NCI-H2081 (cell line): ENCODE measurements at regions not wholly inside any gene's neighbourhood (a gene's known extent, or its start where the extent isn't known, plus 50 kb on each side); places are given as distances from the start of the nearest gene placed in this dataset.
"Not testable (repeated sequence)": the region's sequence is repeated elsewhere in the genome, so short reads cannot be mapped to it uniquely, and the experiment has no call there.

ENCODE experiments used
- DNase-seq, 2 experiments: peaks; one replicate each; lab custom pipeline; 2025; lab: John Stamatoyannopoulos, UW

- not testable (repeated sequence) for DNase-seq
These were observed 73.5 kb downstream of the NPIPA8 start for GRCh38 chr16:18263046-18263445.

- not testable (repeated sequence) for DNase-seq
These were observed 74.7 kb downstream of the NPIPA8 start for GRCh38 chr16:18261848-18262247.

- not testable (repeated sequence) for DNase-seq
These were observed 76.9 kb downstream of the NPIPA8 start for GRCh38 chr16:18259496-18260176.

- not testable (repeated sequence) for DNase-seq
These were observed 83.6 kb downstream of the NPIPA8 start for GRCh38 chr16:18252943-18253342.

DNA sequence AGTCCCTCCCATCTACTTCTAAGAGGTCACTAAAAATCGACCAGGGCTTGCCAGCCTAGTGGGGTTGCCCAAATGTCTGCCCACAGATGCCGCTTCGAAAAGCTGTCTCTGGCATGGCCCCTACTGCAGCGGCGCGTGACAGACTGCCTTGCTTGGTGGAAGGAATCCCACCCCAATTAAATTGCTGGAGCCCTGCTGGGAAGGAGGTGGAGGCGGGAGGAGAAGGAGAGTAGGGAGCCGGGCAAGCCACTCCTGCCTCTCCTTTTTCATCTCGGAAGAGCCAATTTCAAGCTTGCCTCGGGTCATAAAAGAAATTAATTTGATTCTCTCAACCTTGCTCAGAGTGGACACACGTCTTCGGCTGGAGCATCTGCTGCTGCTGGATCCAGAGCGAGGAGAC is 106.0 kb downstream of the NPIPA8 start:
- not testable (repeated sequence) for DNase-seq

- not testable (repeated sequence) for DNase-seq
These were observed 114.2 kb downstream of the NPIPA8 start for GRCh38 chr16:18222054-18223009.

DNA sequence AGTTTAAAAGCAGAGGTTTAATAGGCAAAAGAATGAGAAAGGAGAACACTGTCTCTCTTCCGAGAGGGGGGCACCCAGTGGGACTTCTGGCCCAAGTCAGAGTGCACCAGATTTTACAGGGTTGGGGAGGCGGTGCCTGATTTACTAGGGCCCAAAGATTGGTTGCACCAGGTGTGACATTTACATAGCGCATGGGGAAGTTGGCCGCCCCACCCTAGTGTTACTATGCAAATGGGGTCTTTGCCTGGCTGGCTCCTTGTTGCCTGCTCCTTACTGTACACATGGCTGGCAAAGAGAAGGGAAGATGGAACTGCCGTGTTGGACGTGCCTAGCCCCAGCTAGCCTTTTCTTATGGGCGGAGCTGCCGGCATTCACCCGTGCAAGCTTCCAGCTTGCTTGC is 118.8 kb downstream of the NPIPA8 start:
- not testable (repeated sequence) for DNase-seq

DNA sequence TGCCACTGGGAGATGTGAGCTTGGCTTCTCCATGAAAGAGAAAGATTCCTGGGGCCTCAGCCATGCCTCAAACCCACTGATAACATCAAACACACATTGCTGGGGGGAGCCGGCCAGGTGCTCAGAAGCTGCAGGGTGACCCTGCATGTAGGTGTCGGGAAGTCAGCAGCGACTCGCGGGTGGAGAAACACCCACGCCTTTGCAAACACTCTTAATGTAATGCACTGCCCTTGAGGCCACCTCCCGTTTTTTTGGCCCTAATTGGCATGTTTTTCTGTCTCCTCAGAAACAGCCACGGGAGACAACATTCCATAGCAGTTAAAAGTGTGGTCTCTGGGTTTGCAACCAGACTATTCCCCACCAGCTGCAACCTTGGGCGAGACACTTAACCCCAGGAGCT is 119.7 kb downstream of the NPIPA8 start:
- not testable (repeated sequence) for DNase-seq

DNA sequence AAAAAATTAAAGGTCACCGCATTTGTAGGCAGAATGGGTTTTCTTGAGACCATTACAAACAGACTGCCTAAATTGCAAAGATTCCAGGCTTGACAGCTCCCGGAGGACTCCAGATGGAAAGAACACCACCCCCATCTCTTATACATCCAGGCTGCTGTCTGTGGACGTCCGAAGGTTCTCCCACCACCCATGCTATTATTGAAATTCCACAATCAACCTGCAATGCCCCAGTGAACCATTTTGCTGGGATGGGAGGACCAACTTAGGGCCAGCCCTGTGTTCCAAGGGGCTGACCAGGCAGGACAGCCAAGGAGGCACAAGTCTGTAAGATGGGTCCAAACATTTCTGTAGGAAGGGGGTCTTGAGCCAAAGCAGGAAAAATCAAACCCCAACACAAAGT is 122.7 kb downstream of the NPIPA8 start:
- DNase-seq = not testable (repeated sequence)

DNA sequence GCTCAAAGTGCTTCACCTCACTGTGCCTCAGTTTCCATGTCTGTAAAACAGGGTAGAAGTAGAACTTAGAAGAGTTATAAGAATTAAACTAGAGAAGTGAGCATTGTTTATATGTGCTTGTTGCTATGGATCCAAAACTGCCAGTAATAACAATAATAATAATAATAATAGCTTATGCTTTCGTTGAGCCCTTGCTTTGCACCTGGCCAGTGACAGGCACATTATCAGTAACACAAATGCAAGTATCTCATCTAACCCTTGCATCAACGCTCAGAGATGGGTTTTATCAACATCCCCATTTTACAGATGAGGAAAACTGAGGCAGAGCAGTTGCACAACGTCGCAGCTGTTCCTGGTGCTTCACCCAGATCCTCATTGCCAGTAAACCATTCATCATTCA is 125.0 kb downstream of the NPIPA8 start:
- not testable (repeated sequence) for DNase-seq

- DNase-seq = not testable (repeated sequence)
These were observed 131.8 kb downstream of the NPIPA8 start for GRCh38 chr16:18204786-18205185.

DNA sequence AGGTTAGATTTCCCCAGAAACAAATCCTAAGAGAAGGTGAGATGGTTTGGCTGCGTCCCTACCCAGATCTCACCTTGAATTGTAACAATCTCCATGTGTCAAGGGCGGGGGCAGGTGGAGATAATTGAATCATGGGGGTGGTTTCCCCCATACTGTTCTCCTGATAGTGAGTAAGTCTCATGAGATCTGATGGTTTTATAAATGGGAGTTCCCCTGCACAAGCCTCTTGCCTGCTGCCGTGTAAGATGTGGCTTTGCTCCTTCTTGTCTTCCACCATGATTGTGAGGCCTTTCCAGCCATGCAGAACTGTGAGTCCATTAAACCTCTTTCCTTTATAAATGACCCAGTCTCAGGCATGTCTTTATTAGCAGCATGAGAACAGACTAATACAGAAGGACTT is 132.2 kb downstream of the NPIPA8 start:
- DNase-seq = not testable (repeated sequence)

DNA sequence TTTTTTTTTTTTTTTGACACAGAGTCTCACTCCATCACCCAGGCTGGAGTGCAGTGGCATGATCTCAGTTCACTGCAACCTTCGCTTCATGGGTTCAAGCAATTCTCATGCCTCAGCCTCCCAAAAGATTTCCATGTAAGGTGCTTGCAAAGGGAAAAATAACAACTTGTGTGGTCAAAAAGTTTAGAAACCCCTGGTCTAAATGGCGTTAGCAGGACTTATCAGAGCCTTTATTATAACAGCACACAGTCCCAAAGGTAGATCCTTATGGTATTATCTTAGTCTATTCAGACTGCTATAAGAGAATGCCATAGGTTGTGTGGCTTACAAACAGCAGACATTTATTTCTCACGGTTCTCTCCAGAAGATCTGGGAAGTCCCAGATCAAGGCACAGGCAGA is 135.0 kb downstream of the NPIPA8 start:
- not testable (repeated sequence) for DNase-seq

DNA sequence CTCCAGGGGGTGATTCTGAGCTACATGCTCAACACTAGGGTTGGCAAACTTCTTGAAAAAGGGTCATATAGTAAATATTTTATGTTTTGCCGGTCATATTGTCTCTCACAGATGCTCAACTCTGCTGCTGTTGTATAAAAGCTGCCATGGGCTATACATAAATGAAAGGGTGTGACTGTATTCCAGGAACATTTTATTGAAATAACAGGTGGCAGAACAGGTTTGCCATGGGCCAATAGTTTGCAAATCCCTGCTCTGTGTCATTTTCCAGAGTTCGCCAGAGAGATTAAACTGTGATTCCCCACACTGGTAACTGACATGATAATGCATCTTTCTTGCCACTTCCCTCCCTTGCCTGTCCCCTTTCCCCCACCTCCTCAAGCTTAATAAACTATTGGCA is 144.1 kb downstream of the NPIPA8 start:
- DNase-seq = not testable (repeated sequence)

DNA sequence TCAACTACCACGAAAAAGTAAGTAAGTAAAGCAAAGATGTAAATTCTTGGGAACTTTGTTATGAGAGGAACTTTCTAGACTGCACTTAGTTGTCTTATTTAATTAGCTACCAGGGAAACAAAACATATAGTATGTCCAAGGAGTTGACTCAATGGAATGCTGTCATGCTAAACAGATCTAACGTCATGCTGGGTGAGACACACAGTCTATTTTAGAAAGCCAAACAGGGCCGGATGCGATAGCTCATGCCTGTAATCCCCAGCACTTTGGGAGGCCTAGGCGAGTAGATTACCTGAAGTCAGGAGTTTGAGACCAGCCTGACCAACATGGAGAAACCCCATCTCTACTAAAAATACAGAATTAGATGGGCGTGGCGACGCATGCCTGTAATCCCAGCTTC is 146.4 kb downstream of the NPIPA8 start:
- DNase-seq = not testable (repeated sequence)

GRCh38 chr16:18184755-18185154 is 151.8 kb downstream of the NPIPA8 start:
- not testable (repeated sequence) for DNase-seq

GRCh38 chr16:18181028-18181427 is 155.5 kb downstream of the NPIPA8 start:
- not testable (repeated sequence) for DNase-seq

DNA sequence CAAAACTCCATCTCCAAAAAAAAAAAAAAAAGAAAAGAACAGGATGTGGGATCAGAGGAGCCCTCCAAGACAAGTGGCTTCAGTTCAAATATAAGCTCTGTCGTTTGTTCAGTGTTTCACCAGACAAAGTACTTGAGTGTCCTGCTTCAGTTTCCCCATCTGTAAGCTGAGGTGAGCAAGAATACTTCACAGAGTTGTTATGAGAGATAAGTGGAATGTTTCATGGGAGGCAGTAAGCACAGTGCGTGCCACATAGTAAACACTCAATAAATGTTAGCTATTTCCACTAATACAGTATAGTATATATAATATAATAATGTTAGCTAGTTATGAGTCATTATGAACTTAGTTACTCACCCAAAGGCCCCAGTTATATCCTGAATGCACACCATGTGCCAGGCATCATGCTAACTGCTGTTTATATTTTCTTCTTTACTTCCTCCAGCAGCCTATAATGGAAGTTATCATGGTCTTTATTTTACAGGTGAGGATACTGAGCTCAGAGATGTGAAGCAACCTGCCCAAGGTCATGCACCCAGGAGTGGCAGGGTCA is 162.5 kb downstream of the NPIPA8 start:
- DNase-seq = not testable (repeated sequence)

DNA sequence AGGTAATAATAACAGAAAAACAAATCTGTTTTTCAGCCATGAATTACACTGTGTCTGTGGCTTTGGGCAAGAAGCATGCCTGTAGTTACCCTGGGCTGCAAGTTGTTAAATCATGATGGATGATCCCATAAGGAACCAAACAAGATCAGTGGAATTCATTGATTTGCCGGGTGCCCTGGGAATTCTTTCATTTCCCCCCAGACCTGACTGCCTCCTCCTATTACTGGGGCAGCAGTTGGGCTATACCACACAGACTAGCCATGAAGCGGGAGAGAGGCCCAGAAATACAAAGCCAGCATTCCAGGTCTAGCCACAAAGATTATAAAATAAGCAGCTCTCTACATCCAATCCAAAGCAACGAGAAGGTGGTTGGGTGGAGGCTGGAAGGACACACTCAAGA is 174.2 kb downstream of the NPIPA8 start:
- DNase-seq = not testable (repeated sequence)

- DNase-seq = not testable (repeated sequence)
These were observed 175.3 kb downstream of the NPIPA8 start for GRCh38 chr16:18161224-18161623.

- DNase-seq = not testable (repeated sequence)
These were observed 177.4 kb downstream of the NPIPA8 start for GRCh38 chr16:18159185-18159584.

DNA sequence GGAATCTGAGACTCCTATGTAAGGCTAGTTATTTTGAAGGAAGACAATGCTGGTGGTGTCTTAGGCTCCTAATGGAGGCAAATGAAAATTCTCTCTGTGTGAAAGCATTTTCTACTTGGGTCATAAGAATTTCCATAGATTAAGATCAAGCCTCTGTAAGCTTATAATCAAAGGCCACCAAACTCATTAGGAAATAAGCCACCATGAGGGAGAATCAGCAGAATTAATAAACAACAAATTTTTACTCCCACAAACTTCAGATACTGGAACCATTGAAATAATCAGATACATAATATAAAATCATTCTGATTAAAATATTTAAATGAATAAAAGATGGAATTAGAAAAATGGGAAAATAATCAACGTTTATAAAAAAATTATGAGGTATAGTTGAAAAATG is 178.7 kb downstream of the NPIPA8 start:
- DNase-seq = not testable (repeated sequence)
